ENCODE measurements at regions not wholly inside any gene's neighbourhood (a gene's known extent, or its start where the extent isn't known, plus 50 kb on each side); places are given as distances from the start of the nearest gene placed in this dataset.

GRCh38 chr19:27802293-27802692 is 1410.7 kb downstream of the UQCRFS1 start:
- peak in 6 of 58 donors; percentile 10 to 43 (median 35) for DNase-seq

GRCh38 chr19:27796540-27796939 is 1416.4 kb downstream of the UQCRFS1 start:
- peak in 1 of 58 donors; percentile 10 for DNase-seq

- DNase-seq: no peak
Measured at GRCh38 chr19:27796073-27796472, 1416.9 kb downstream of the UQCRFS1 start.

- DNase-seq: no peak
Measured at GRCh38 chr19:27795369-27795768, 1417.6 kb downstream of the UQCRFS1 start.

- peak in 5 of 58 donors; percentile 19 to 65 (median 38) for DNase-seq
Measured at GRCh38 chr19:27794494-27795042, 1418.4 kb downstream of the UQCRFS1 start.

- DNase-seq: peak; percentile 71 to 98 (median 94)
Measured at GRCh38 chr19:27793644-27794493, 1419.1 kb downstream of the UQCRFS1 start.

- peak in 29 of 58 donors; percentile 51 to 88 (median 78) for DNase-seq
Measured at GRCh38 chr19:27793128-27793643, 1419.8 kb downstream of the UQCRFS1 start.

- DNase-seq: no peak
Measured at GRCh38 chr19:27792576-27793127, 1420.3 kb downstream of the UQCRFS1 start.

GRCh38 chr19:27780367-27781075 is 1432.4 kb downstream of the UQCRFS1 start:
- DNase-seq: no peak

- no peak for DNase-seq
Measured at GRCh38 chr19:27779954-27780353, 1433.0 kb downstream of the UQCRFS1 start.

GRCh38 chr19:27777726-27778125 is 1435.2 kb downstream of the UQCRFS1 start:
- DNase-seq: no peak

- DNase-seq: no peak
Measured at GRCh38 chr19:27777242-27777641, 1435.7 kb downstream of the UQCRFS1 start.

GRCh38 chr19:27776524-27776923 is 1436.4 kb downstream of the UQCRFS1 start:
- DNase-seq: no peak

- DNase-seq: no peak
Measured at GRCh38 chr19:27776020-27776419, 1436.9 kb downstream of the UQCRFS1 start.

GRCh38 chr19:27775395-27775794 is 1437.6 kb downstream of the UQCRFS1 start:
- DNase-seq: no peak

- DNase-seq: no peak
Measured at GRCh38 chr19:27774827-27775226, 1438.1 kb downstream of the UQCRFS1 start.

- DNase-seq: no peak
Measured at GRCh38 chr19:27774337-27774736, 1438.6 kb downstream of the UQCRFS1 start.

- DNase-seq: no peak
Measured at GRCh38 chr19:27773318-27774094, 1439.4 kb downstream of the UQCRFS1 start.

- no peak for DNase-seq
Measured at GRCh38 chr19:27772059-27772458, 1440.9 kb downstream of the UQCRFS1 start.

GRCh38 chr19:27770095-27770494 is 1442.9 kb downstream of the UQCRFS1 start:
- no peak for DNase-seq

GRCh38 chr19:27767234-27767633 is 1445.7 kb downstream of the UQCRFS1 start:
- DNase-seq: no peak

Data from anterior cingulate cortex (tissue), 58 donors.